HG03135 (cell line): ENCODE measurements at regions not wholly inside any gene's neighbourhood (a gene's known extent, or its start where the extent isn't known, plus 50 kb on each side); places are given as distances from the start of the nearest gene placed in this dataset.
"Not testable (repeated sequence)": the region's sequence is repeated elsewhere in the genome, so short reads cannot be mapped to it uniquely, and the experiment has no call there.

ENCODE experiments used
- ATAC-seq: cut with Tn5 transposase; IDR thresholded peaks from one replicate; pipeline ENCODE4 v1.9.1; 2021; ENCODE audit warnings: mild to moderate bottlenecking, moderate library complexity; ENCODE audit not compliant: unreplicated experiment

- ATAC-seq: not testable (repeated sequence)
Measured at GRCh38 chr6:15813698-15814097, 150.9 kb upstream of the DTNBP1 start.

GRCh38 chr6:15811107-15811506 is 148.3 kb upstream of the DTNBP1 start:
- ATAC-seq: no peak

GRCh38 chr6:15810618-15811017 is 147.8 kb upstream of the DTNBP1 start:
- no peak for ATAC-seq

GRCh38 chr6:15809367-15809766 is 146.5 kb upstream of the DTNBP1 start:
- ATAC-seq: no peak

- ATAC-seq: no peak
Measured at GRCh38 chr6:15804164-15805154, 141.6 kb upstream of the DTNBP1 start.

- ATAC-seq: no peak
Measured at GRCh38 chr6:15802466-15802865, 139.6 kb upstream of the DTNBP1 start.

GRCh38 chr6:15801912-15802311 is 139.1 kb upstream of the DTNBP1 start:
- ATAC-seq: no peak

GRCh38 chr6:15800841-15801617 is 138.2 kb upstream of the DTNBP1 start:
- ATAC-seq: no peak

- no peak for ATAC-seq
Measured at GRCh38 chr6:15798533-15799255, 135.9 kb upstream of the DTNBP1 start.

- ATAC-seq: no peak
Measured at GRCh38 chr6:15796844-15797243, 134.0 kb upstream of the DTNBP1 start.

- ATAC-seq: no peak
Measured at GRCh38 chr6:15796130-15796771, 133.4 kb upstream of the DTNBP1 start.

GRCh38 chr6:15793826-15794225 is 131.0 kb upstream of the DTNBP1 start:
- no peak for ATAC-seq

GRCh38 chr6:15793288-15793687 is 130.5 kb upstream of the DTNBP1 start:
- no peak for ATAC-seq

- no peak for ATAC-seq
Measured at GRCh38 chr6:15792842-15793241, 130.0 kb upstream of the DTNBP1 start.

- ATAC-seq: no peak
Measured at GRCh38 chr6:15791448-15792181, 128.8 kb upstream of the DTNBP1 start.

GRCh38 chr6:15790116-15790515 is 127.3 kb upstream of the DTNBP1 start:
- no peak for ATAC-seq

GRCh38 chr6:15786846-15787245 is 124.0 kb upstream of the DTNBP1 start:
- ATAC-seq: no peak

GRCh38 chr6:15783484-15783883 is 120.7 kb upstream of the DTNBP1 start:
- ATAC-seq: no peak

GRCh38 chr6:15781890-15782289 is 119.1 kb upstream of the DTNBP1 start:
- no peak for ATAC-seq

- ATAC-seq: no peak
Measured at GRCh38 chr6:15781333-15781732, 118.5 kb upstream of the DTNBP1 start.
